NB4 (cell line): ENCODE measurements at regions not wholly inside any gene's neighbourhood (a gene's known extent, or its start where the extent isn't known, plus 50 kb on each side); places are given as distances from the start of the nearest gene placed in this dataset.

Experiments used
- CTCF ChIP-seq: IDR thresholded peaks from one replicate; pipeline ENCODE4 v1.5.1; 2012; ENCODE audit warnings: low read depth, low read length
- MAX ChIP-seq: IDR thresholded peaks from 2 replicates; pipeline ENCODE4 v1.6.1; 2011; ENCODE audit warnings: low read depth, low read length
- MYC ChIP-seq: IDR thresholded peaks from 2 replicates; pipeline ENCODE4 v1.6.1; 2011; ENCODE audit warnings: low read depth, low read length
- POLR2A ChIP-seq: IDR thresholded peaks from 2 replicates; pipeline ENCODE4 v1.6.1; 2011; ENCODE audit warnings: mild to moderate bottlenecking; ENCODE audit not compliant: insufficient read length; ENCODE audit errors: extremely low read depth

- TF ChIP-seq POLR2A: no peak
- no peak for TF ChIP-seq CTCF
- no peak for TF ChIP-seq MAX
- no peak for TF ChIP-seq MYC
Measured at GRCh38 chr17:68100000-68100641, 64.6 kb downstream of the KPNA2 start.
